ENCODE measurements at regions not wholly inside any gene's neighbourhood (a gene's known extent, or its start where the extent isn't known, plus 50 kb on each side); places are given as distances from the start of the nearest gene placed in this dataset.
"Not testable (repeated sequence)": the region's sequence is repeated elsewhere in the genome, so short reads cannot be mapped to it uniquely, and the experiment has no call there.

- DNase-seq (ENCODE audit: low read depth): no peak
Measured at GRCh38 chr4:38516190-38516589, 147.8 kb upstream of the KLF3 start.

- no peak for DNase-seq (ENCODE audit: low read depth)
Measured at GRCh38 chr4:38519666-38520065, 144.3 kb upstream of the KLF3 start.

DNA sequence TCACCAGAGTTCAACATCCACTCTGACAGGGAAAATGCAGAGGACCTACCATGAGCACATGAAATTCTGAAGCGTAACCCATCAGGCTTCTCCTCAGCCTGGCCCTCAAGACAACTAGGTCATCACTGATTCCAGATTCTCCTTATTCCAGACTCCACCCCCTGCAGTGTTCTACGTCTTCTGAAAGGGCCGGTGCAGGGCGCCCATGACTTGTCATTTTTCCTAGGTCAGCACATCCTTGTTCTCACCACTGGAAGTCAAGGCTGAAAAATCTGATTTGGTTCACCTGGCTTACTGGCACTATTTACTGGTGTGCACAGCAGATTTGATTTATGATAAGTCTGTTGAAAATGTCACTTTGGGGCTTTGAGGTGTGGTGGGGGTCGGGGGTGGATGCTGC, 140.9 kb upstream of the KLF3 start:
- no peak for DNase-seq (ENCODE audit: low read depth)

- DNase-seq (ENCODE audit: low read depth): no peak
Measured at GRCh38 chr4:38523524-38524448, 140.2 kb upstream of the KLF3 start.

- no peak for DNase-seq (ENCODE audit: low read depth)
Measured at GRCh38 chr4:38526412-38526811, 137.6 kb upstream of the KLF3 start.

DNA sequence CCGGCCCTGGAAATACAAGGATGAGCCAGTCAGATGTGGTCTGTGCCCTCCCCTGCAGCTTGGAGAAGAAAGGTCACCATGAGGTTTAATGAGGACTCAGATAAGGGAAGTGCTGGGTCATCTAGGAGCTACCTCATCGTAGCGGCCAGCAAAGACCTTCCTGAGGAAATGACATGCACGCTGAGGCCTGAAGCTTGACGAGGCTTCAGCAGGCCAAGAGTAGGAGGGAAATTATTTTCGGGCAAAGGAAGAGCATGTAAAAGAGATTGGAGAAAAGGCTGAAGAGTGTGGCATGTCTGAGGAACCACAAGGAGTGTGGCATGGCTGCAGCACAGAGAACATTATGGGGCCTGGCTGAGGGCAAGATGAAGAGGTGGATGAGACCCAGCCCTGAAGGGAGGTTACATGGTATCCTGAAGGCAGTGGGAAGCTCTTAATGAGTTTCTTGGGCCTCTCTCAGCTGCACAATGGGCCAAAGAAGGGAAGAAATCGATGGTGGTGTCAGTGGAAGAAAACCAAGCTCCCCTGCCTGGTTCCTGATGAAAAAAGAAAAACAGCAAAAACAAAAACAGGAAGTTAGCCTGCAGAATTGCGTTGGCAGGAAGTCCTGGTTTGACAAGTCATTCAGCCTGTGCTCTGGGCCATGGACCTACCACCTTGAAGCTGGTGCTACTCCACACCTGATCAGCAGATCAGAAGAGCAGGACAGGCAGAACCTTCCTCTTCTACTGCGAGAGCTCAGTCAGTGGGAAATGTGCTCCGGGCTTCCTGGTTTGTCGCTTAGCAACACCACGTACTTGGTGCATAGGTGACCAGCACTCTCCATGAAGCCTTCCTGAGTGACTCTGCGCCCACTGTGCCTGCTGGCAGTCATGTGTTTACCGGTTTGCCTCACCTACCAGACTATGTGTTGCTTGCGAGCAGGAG, 134.5 kb upstream of the KLF3 start:
- peak; percentile 6 for DNase-seq (ENCODE audit: low read depth)

DNA sequence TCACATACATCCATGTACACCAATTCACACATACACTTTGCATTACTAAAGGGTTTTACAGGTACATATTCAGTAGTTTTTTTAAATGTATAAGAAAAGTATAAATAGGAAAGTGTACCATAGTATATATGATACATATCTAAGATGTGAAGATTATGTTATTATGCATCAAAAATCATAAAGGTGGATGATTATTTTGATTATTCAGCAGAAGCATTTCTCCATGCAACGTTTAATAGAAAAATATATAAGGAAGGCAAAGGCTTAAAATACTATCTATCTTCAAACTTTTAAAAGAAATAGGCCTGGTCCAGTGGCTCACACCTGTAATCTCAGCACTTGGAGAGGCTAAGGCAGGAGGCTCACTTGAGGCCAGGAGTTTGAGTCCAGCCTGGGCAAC, 133.5 kb upstream of the KLF3 start:
- no peak for DNase-seq (ENCODE audit: low read depth)

- DNase-seq (ENCODE audit: low read depth): no peak
Measured at GRCh38 chr4:38531141-38531727, 132.8 kb upstream of the KLF3 start.

- no peak for DNase-seq (ENCODE audit: low read depth)
Measured at GRCh38 chr4:38532908-38533499, 131.0 kb upstream of the KLF3 start.

DNA sequence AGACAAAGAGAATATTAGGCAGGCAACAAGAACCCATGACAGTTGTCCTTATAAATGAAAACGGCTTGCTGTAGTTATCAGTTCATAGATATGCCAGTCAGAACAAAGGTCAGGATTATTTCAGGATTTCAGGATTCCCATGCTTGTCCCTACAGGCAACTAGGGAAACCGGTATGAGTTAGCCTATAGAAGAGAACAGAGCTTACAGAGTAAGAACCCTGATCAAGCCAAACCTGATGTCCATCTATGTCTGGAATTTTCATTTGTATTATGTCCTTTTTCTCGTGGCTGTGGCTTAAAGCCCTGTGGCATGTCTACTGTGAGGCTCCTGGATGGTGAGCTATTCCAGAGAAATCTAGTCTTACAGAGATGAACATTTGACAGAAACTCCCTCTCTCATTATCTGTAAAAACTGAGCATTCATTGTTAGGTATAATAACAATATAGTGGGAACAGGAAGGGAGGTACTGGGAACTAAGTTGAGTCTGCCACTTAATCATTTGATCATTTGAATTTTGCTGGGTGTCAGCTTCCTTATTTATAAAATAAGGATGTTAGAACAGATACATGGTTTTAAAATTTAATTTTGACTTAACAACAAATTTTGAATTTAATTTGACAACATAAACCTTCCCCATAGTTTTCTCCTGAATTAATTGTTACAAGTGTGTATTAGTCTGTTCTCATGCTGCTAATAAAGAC, 129.5 kb upstream of the KLF3 start:
- no peak for DNase-seq (ENCODE audit: low read depth)

DNA sequence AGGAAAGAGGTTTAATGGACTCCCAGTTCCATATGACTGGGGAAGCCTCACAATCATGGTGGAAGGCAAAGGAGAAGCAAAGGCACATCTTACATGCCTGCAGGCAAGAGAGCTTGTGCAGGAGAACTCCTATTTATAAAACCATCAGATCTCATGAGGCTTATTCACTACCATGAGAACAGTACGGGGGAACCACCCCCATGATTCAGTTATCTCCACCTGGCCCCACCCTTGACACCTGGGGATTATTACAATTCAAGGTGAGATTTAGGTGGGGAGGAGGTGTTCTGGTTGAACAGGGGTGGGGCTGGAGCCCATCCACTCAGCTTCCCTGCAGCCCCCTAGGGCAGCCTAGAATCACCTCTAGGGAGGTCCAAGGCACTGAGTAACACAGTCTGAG, 128.9 kb upstream of the KLF3 start:
- not testable (repeated sequence) for DNase-seq (ENCODE audit: low read depth)

DNA sequence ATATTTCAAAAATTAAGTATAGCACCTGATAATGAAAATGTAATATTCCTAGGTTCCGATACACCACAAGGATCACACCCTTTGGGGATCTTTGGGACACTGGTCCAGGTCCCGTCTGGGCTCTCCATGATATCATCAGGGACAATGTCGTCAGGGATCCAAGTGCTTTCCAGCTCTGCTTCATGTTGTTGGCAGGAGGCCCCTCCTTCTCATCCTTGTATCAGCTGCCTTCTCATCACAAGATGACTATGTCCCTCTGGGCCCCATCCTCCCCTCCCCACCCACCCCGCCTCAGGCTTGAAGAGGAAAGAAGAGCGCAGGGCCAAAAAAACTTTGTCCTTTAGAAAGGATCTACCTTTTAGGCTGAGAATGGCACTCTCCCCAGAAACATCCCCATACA, 128.3 kb upstream of the KLF3 start:
- DNase-seq (ENCODE audit: low read depth): no peak

GRCh38 chr4:38536716-38537115, 127.3 kb upstream of the KLF3 start:
- DNase-seq (ENCODE audit: low read depth): no peak

- no peak for DNase-seq (ENCODE audit: low read depth)
Measured at GRCh38 chr4:38537666-38538065, 126.3 kb upstream of the KLF3 start.

- no peak for DNase-seq (ENCODE audit: low read depth)
Measured at GRCh38 chr4:38538517-38538916, 125.5 kb upstream of the KLF3 start.

GRCh38 chr4:38539501-38539900, 124.5 kb upstream of the KLF3 start:
- no peak for DNase-seq (ENCODE audit: low read depth)

GRCh38 chr4:38547052-38547451, 116.9 kb upstream of the KLF3 start:
- DNase-seq (ENCODE audit: low read depth): no peak

GRCh38 chr4:38548256-38548655, 115.7 kb upstream of the KLF3 start:
- no peak for DNase-seq (ENCODE audit: low read depth)

- no peak for DNase-seq (ENCODE audit: low read depth)
Measured at GRCh38 chr4:38559374-38559773, 104.6 kb upstream of the KLF3 start.

- DNase-seq (ENCODE audit: low read depth): no peak
Measured at GRCh38 chr4:38560340-38560739, 103.7 kb upstream of the KLF3 start.

GRCh38 chr4:38560768-38561558, 103.0 kb upstream of the KLF3 start:
- DNase-seq (ENCODE audit: low read depth): no peak

All from stimulated activated CD8-positive, alpha-beta memory T cell treated with anti-CD3 and anti-CD28 coated beads, Interleukin-12 subunit alpha, Interleukin-12 subunit beta, amount 100 ng/mL, for 4 hours (primary cell).